A549 (cell line): ENCODE measurements at regions not wholly inside any gene's neighbourhood (a gene's known extent, or its start where the extent isn't known, plus 50 kb on each side); places are given as distances from the start of the nearest gene placed in this dataset.

Source experiments
- ATAC-seq, 2 experiments: fragments of 200-7000 bp in 1 of 2; fragments of >200 bp in 1 of 2; cut with Nextera tagmentation in 1 of 2; cut with Tn5 transposase in 1 of 2; 3 replicates each; pipeline versions ENCODE4 v1.8.0 to v1.9.1; 2018 to 2020; ENCODE audit warnings: mild to moderate bottlenecking in 1 of 2, moderate library complexity in 1 of 2
- CTCF ChIA-PET: fragments of 300-600 bp; sonication (Branson Sonifier 250); formaldehyde crosslinking; extraction: SDS; loops from one replicate; lab custom pipeline; 2021; ENCODE audit warnings: antibody characterized with exemption, inconsistent platforms; lab: Yijun Ruan, JAX
- POLR2A ChIA-PET: fragments of 350-600 bp; formaldehyde crosslinking; extraction: SDS; loops from one replicate; lab custom pipeline; 2021; ENCODE audit warnings: antibody characterized with exemption, inconsistent platforms; lab: Yijun Ruan, JAX
- DNase-seq, 2 experiments: peaks; one replicate each; pipeline versions ENCODE4 v3.0.0 to v3.0.0-alpha.2; 2011 to 2016; ENCODE audit warnings: low read depth in 1 of 2, low spot score in 1 of 2
- FAIRE-seq: peaks from 2 replicates; lab custom pipeline; 2011; peaks lifted over from hg19 to GRCh38; lab: Jason Lieb, UNC
- H3K27ac ChIP-seq, 2 experiments: fragments of >200 bp; sonication (Bioruptor Twin); formaldehyde crosslinking; 3 replicates each; pipeline ENCODE4 v1.5.1; 2016 to 2017
- H3K4me1 ChIP-seq: fragments of >200 bp; sonication (Bioruptor Twin); formaldehyde crosslinking; 3 replicates; pipeline ENCODE4 v1.6.1; 2016
- H3K4me2 ChIP-seq: fragments of >200 bp; sonication (Bioruptor Twin); formaldehyde crosslinking; 3 replicates; pipeline ENCODE4 v1.6.1; 2016
- H3K4me3 ChIP-seq: fragments of >200 bp; sonication (Bioruptor Twin); formaldehyde crosslinking; 3 replicates; pipeline ENCODE4 v1.5.1; 2016
- H3K9me3 ChIP-seq: fragments of >200 bp; sonication (Bioruptor Twin); formaldehyde crosslinking; 3 replicates; pipeline ENCODE4 v1.6.1; 2016
- CBX2 ChIP-seq: fragments of 200-600 bp; sonication (generic); IDR thresholded peaks from 2 replicates; pipeline ENCODE4 v1.6.1; 2016; ENCODE audit warnings: low read depth, mild to moderate bottlenecking, borderline replicate concordance
- EHF ChIP-seq: fragments of 250-450 bp; sonication (Bioruptor Pico); IDR thresholded peaks from 2 replicates; pipeline ENCODE4 v1.5.0; 2020; ENCODE audit warnings: mild to moderate bottlenecking
- EP300 ChIP-seq, 2 experiments: fragments of >200 bp; sonication (Bioruptor Twin); formaldehyde crosslinking; IDR thresholded peaks; 2 replicates in 1 of 2; 3 replicates in 1 of 2; pipeline ENCODE4 v1.6.1; 2016 to 2017
- FOSL2 ChIP-seq, 2 experiments: fragments of 450-650 bp in 1 of 2; fragments of >200 bp in 1 of 2; sonication (Bioruptor Twin) in 1 of 2; formaldehyde crosslinking; IDR thresholded peaks; 2 replicates each; pipeline versions ENCODE4 v1.5.0 to v1.6.1; 2016 to 2020; ENCODE audit warnings: mild to moderate bottlenecking in 1 of 2, moderate library complexity in 1 of 2
- HDAC2 ChIP-seq: fragments of 200-600 bp; sonication (generic); IDR thresholded peaks from 2 replicates; pipeline ENCODE4 v1.6.1; 2016
- HOXB13 ChIP-seq: fragments of 250-450 bp; sonication (Bioruptor Pico); IDR thresholded peaks from 2 replicates; pipeline ENCODE4 v1.5.0; 2020; ENCODE audit warnings: low read depth, mild to moderate bottlenecking, moderate library complexity
- KDM5A ChIP-seq: fragments of 200-600 bp; sonication (generic); IDR thresholded peaks from 2 replicates; pipeline ENCODE4 v1.6.1; 2016; ENCODE audit warnings: antibody characterized with exemption, mild to moderate bottlenecking
- MAFK ChIP-seq: fragments of 450-650 bp; IDR thresholded peaks from 2 replicates; pipeline ENCODE4 v1.6.1; 2014; ENCODE audit not compliant: partially characterized antibody
- NR3C1 ChIP-seq: fragments of >200 bp; sonication (Bioruptor Twin); formaldehyde crosslinking; IDR thresholded peaks from 3 replicates; pipeline ENCODE4 v1.6.1; 2017
- RARB ChIP-seq: fragments of 250-450 bp; sonication (Bioruptor Pico); IDR thresholded peaks from 2 replicates; pipeline ENCODE4 v1.8.0; 2021; ENCODE audit warnings: mild to moderate bottlenecking, moderate library complexity
- RCOR1 ChIP-seq: fragments of 150-350 bp; IDR thresholded peaks from 2 replicates; pipeline ENCODE4 v1.6.1; 2014; ENCODE audit warnings: antibody characterized with exemption, low read length, low read depth
- SREBF2 ChIP-seq: fragments of 450-650 bp; IDR thresholded peaks from 2 replicates; pipeline ENCODE4 v1.6.1; 2014; ENCODE audit warnings: mild to moderate bottlenecking, moderate library complexity
- TP53 ChIP-seq: fragments of 250-450 bp; sonication (Bioruptor Pico); IDR thresholded peaks from 2 replicates; pipeline ENCODE4 v1.5.0; 2021; ENCODE audit warnings: mild to moderate bottlenecking, moderate library complexity
- ZFP36 ChIP-seq: fragments of 450-650 bp; IDR thresholded peaks from 2 replicates; pipeline ENCODE4 v1.6.1; 2014; ENCODE audit warnings: borderline replicate concordance; ENCODE audit not compliant: partially characterized antibody
- ZNF302 ChIP-seq: fragments of 250-450 bp; sonication (Bioruptor Pico); IDR thresholded peaks from 2 replicates; pipeline ENCODE4 v1.9.0; 2021; ENCODE audit warnings: inconsistent platforms, mild to moderate bottlenecking, moderate library complexity
- ZSCAN20 ChIP-seq: fragments of 250-450 bp; sonication (Bioruptor Pico); IDR thresholded peaks from 2 replicates; pipeline ENCODE4 v1.8.0; 2022; ENCODE audit warnings: mild to moderate bottlenecking, moderate library complexity
- WGBS: methylation state at CpG from one replicate; pipeline ENCODE4 v1.1.6; 2017; ENCODE audit errors: missing lambda C conversion rate; 5-methylcytosine and 5-hydroxymethylcytosine counted together
- TF ChIP-seq, protein P1 (sequence below): fragments of >200 bp; sonication (Bioruptor Twin); formaldehyde crosslinking; IDR thresholded peaks from 2 replicates; pipeline ENCODE4 v1.6.1; 2016
- TF ChIP-seq, protein P2 (sequence below): fragments of 150-350 bp; IDR thresholded peaks from 2 replicates; pipeline ENCODE4 v1.6.1; 2014; ENCODE audit warnings: low read depth, mild to moderate bottlenecking, low read length
- TF ChIP-seq, protein P3 (sequence below): IDR thresholded peaks from 2 replicates; pipeline ENCODE4 v1.6.1; 2012

DNA sequence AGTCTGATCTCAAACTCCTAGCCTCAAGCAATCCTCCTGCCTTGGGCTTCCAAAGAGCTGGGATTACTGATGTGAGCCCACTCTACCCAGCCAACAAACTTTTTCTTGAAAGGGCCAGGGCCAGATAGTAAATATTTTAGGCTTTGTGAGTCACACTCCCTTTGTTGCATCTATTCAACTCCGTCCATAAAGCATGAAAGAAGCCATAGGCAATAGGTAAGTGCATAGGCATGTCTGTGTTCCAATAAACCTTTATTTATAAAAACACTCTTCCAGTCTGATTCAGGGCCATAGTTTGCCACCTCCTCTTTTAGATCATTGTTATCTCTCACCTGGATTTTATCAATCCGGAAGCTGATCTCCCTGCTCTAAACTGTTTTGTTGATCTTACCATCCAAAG, 105.6 kb upstream of the BMPER start:
- no peak for FAIRE-seq

DNA sequence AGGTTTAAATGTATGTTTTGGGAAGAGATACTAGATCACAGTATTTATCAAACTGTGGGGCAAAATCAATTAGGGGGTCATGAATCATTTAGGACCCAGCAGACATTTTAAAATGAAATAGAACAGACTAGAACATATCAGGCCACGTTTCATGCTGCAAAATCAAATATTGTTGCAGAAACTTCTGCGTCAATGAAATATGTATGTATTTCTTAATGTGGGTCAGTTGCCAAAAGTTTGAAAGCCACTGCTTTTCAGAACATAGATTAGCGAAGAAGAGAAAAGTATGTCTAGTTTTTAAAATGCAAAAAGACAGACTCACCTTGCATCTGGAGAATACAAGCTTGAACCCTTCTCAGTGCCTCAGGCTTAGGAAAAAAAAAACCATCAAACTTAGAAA, 102.7 kb upstream of the BMPER start:
- DNase-seq (no peak), ATAC-seq (no peak)
- 59% methylated on average over 3 of the region's 3 CpGs for WGBS
- CTCF ChIA-PET = interaction anchor here (1.2 to 1.7 kb wide), 3 partner anchors 19 to 93 kb away, joined by 3 to 4 read pairs (median 3); no protein-coding TSS in a partner anchor
- no peak overlapping the region for H3K4me2 ChIP-seq
- H3K4me1 ChIP-seq = peaks cover 13% of the 10 kb centered on the region
- no peak for TF ChIP-seq EP300 (IDR thresholded peaks at IDR 0.05)
- no peak for TF ChIP-seq HDAC2
- TF ChIP-seq HOXB13 (CRISPR knock-in tag) = no peak
- TF ChIP-seq, protein P1, sequence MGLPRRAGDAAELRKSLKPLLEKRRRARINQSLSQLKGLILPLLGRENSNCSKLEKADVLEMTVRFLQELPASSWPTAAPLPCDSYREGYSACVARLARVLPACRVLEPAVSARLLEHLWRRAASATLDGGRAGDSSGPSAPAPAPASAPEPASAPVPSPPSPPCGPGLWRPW = no peak
- no peak for TF ChIP-seq ZFP36
- no peak for TF ChIP-seq ZNF302 (CRISPR knock-in tag)
- TF ChIP-seq CBX2 = no peak
- TF ChIP-seq TP53 (CRISPR knock-in tag) = no peak
- no peak for TF ChIP-seq RCOR1
- no peak for TF ChIP-seq KDM5A
- TF ChIP-seq, protein P2, sequence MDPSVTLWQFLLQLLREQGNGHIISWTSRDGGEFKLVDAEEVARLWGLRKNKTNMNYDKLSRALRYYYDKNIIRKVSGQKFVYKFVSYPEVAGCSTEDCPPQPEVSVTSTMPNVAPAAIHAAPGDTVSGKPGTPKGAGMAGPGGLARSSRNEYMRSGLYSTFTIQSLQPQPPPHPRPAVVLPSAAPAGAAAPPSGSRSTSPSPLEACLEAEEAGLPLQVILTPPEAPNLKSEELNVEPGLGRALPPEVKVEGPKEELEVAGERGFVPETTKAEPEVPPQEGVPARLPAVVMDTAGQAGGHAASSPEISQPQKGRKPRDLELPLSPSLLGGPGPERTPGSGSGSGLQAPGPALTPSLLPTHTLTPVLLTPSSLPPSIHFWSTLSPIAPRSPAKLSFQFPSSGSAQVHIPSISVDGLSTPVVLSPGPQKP = no peak
- no peak for TF ChIP-seq EHF (CRISPR knock-in tag)
- no peak for TF ChIP-seq FOSL2 (IDR thresholded peaks at IDR 0.05)
- TF ChIP-seq FOSL2 (CRISPR knock-in tag; IDR thresholded peaks at IDR 0.05) = no peak
- no peak for TF ChIP-seq RARB
- TF ChIP-seq SREBF2 = no peak
- no peak for TF ChIP-seq NR3C1
- TF ChIP-seq, all 56 proteins: peak for 0
- no peak for FAIRE-seq
- no peak overlapping the region for H3K4me3 ChIP-seq
- H3K9me3 ChIP-seq = no peaks in the 10 kb centered on the region
- POLR2A ChIA-PET = no interaction called here
- H3K27ac ChIP-seq = no peak overlapping the region

More for the DNA sequence above, 105.6 kb upstream of the BMPER start:
- H3K4me3 ChIP-seq = no peak overlapping the region
- H3K4me1 ChIP-seq = no peaks in the 10 kb centered on the region
- no peak for ATAC-seq
- no peak overlapping the region for H3K27ac ChIP-seq
- CTCF ChIA-PET = interaction anchor here (0.9 to 1.1 kb wide), 3 partner anchors 16 to 104 kb away, joined by 3 to 4 read pairs (median 3); no protein-coding TSS in a partner anchor
- 26% methylated on average over 2 of the region's 2 CpGs for WGBS
- H3K9me3 ChIP-seq = no peaks in the 10 kb centered on the region
- DNase-seq = no peak
- no peak overlapping the region for H3K4me2 ChIP-seq
- no peak for TF ChIP-seq MAFK
- POLR2A ChIA-PET = no interaction called here

DNA sequence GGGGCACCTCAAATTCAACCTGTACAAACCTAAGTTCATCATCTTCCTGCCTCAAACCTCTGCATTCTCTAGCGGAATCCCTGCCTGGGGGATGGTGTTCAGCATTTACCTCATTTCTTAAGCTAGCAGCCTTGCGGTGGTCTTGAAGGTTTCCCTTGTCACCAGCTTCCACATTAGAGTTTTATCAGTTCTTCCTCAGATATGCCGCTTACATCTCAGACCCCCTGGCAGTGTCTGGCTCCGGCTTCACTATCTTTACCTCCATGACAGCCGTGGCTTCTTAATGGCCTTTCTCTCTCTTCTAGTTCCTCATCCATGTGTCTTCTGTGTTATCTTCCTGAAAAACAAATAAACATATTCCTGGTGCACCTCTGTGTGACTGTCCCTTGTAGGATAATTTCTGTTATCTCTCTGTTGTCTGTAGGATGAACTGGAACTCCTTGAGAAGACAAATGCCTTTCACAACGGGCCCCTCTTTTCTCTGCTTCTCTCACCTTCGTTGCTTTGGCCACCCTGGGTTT, 101.1 kb upstream of the BMPER start:
- FAIRE-seq = no peak
- CTCF ChIA-PET = no interaction called here
- WGBS = 68% methylated on average over 7 of the region's 7 CpGs
- H3K27ac ChIP-seq = no peak overlapping the region
- TF ChIP-seq FOSL2 (IDR thresholded peaks at IDR 0.05) (no peak), FOSL2 (CRISPR knock-in tag; IDR thresholded peaks at IDR 0.05) (no peak), KDM5A (no peak), RARB (no peak), ZSCAN20 (CRISPR knock-in tag) (no peak), SREBF2 (no peak), CBX2 (no peak)
- TF ChIP-seq, protein P3, sequence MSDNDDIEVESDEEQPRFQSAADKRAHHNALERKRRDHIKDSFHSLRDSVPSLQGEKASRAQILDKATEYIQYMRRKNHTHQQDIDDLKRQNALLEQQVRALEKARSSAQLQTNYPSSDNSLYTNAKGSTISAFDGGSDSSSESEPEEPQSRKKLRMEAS = no peak
- TF ChIP-seq, all 56 proteins: peak for 0
- POLR2A ChIA-PET = no interaction called here
- peaks cover 28% of the 10 kb centered on the region for H3K4me1 ChIP-seq
- ATAC-seq = no peak
- no peak overlapping the region for H3K4me2 ChIP-seq
- no peak overlapping the region for H3K4me3 ChIP-seq
- no peaks in the 10 kb centered on the region for H3K9me3 ChIP-seq
- DNase-seq = no peak
